Mesenchymal stem cell (in vitro differentiated cells and primary cell): ENCODE measurements at regions not wholly inside any gene's neighbourhood (a gene's known extent, or its start where the extent isn't known, plus 50 kb on each side); places are given as distances from the start of the nearest gene placed in this dataset.

Experiments
- DNase-seq: peaks from one replicate; pipeline ENCODE4 v3.0.0-alpha.2; 2013
- H2AFZ ChIP-seq: one replicate; pipeline ENCODE4 v1.6.1; 2013; ENCODE audit warnings: low read depth, mild to moderate bottlenecking, control low read depth, inconsistent platforms, low read length, moderate library complexity
- H2AK5ac ChIP-seq: 2 replicates; pipeline ENCODE4 v1.6.1; 2013; ENCODE audit warnings: low read length, moderate library complexity, mild to moderate bottlenecking, inconsistent platforms; ENCODE audit not compliant: severe bottlenecking
- H2BK120ac ChIP-seq: one replicate; pipeline ENCODE4 v1.6.1; 2013; ENCODE audit warnings: low read depth, mild to moderate bottlenecking, inconsistent platforms, low read length, moderate library complexity
- H2BK12ac ChIP-seq, 2 experiments: one replicate each; pipeline ENCODE4 v1.6.1; 2013; ENCODE audit warnings: inconsistent platforms in 2 of 2, low read length in 2 of 2, mild to moderate bottlenecking in 2 of 2, moderate library complexity in 2 of 2, control low read depth in 1 of 2
- H2BK15ac ChIP-seq: one replicate; pipeline ENCODE4 v1.6.1; 2013; ENCODE audit warnings: mild to moderate bottlenecking, low read depth, inconsistent platforms; ENCODE audit not compliant: poor library complexity, severe bottlenecking
- H2BK5ac ChIP-seq: 2 replicates; pipeline ENCODE4 v1.6.1; 2013; ENCODE audit warnings: low read depth, mild to moderate bottlenecking, low read length, control low read depth, inconsistent platforms; ENCODE audit not compliant: poor library complexity, severe bottlenecking
- H3K14ac ChIP-seq, 2 experiments: one replicate each; pipeline ENCODE4 v1.6.1; 2013; ENCODE audit warnings: inconsistent platforms in 2 of 2, low read length in 2 of 2, control low read depth in 1 of 2, mild to moderate bottlenecking in 1 of 2, moderate library complexity in 1 of 2
- H3K18ac ChIP-seq, 2 experiments: one replicate each; pipeline ENCODE4 v1.6.1; 2013; ENCODE audit warnings: inconsistent platforms in 2 of 2, low read length in 2 of 2, control low read depth in 1 of 2, low read depth in 1 of 2, mild to moderate bottlenecking in 1 of 2
- H3K23ac ChIP-seq, 2 experiments: one replicate each; pipeline ENCODE4 v1.6.1; 2013; ENCODE audit warnings: inconsistent platforms in 2 of 2, low read length in 2 of 2, mild to moderate bottlenecking in 2 of 2, moderate library complexity in 2 of 2, control low read depth in 1 of 2
- H3K27ac ChIP-seq: 2 replicates; pipeline ENCODE4 v1.5.1; 2013; ENCODE audit warnings: mild to moderate bottlenecking, moderate library complexity, low read length, control low read depth, inconsistent platforms; ENCODE audit not compliant: poor library complexity, severe bottlenecking
- H3K27me3 ChIP-seq, 2 experiments: 2 replicates each; pipeline versions ENCODE4 v1.6.1 to v1.7.0; 2013; ENCODE audit warnings: low read length in 2 of 2, mild to moderate bottlenecking in 2 of 2, moderate library complexity in 2 of 2, control low read depth in 1 of 2, inconsistent platforms in 1 of 2; ENCODE audit not compliant: control insufficient read depth in 1 of 2, insufficient read depth in 1 of 2
- H3K36me3 ChIP-seq, 2 experiments: 2 replicates each; pipeline versions ENCODE4 v1.6.1 to v1.7.0; 2013; ENCODE audit warnings: low read length in 2 of 2, control low read depth in 1 of 2, inconsistent platforms in 1 of 2, low read depth in 1 of 2, mild to moderate bottlenecking in 1 of 2; ENCODE audit not compliant: insufficient read depth in 2 of 2, control insufficient read depth in 1 of 2
- H3K4ac ChIP-seq, 2 experiments: one replicate each; pipeline ENCODE4 v1.6.1; 2013; ENCODE audit warnings: inconsistent platforms in 2 of 2, low read length in 2 of 2, mild to moderate bottlenecking in 2 of 2, moderate library complexity in 2 of 2, control low read depth in 1 of 2, low read depth in 1 of 2
- H3K4me1 ChIP-seq: 2 replicates; pipeline ENCODE4 v1.6.1; 2013; ENCODE audit warnings: low read depth, low read length, control low read depth; ENCODE audit not compliant: control insufficient read depth, insufficient read depth
- H3K4me2 ChIP-seq: 2 replicates; pipeline ENCODE4 v1.6.1; 2013; ENCODE audit warnings: low read length, mild to moderate bottlenecking, inconsistent platforms; ENCODE audit not compliant: poor library complexity, severe bottlenecking
- H3K4me3 ChIP-seq, 2 experiments: 2 replicates each; pipeline versions ENCODE4 v1.5.1 to v1.7.0; 2013; ENCODE audit warnings: low read length in 2 of 2, mild to moderate bottlenecking in 2 of 2, control low read depth in 1 of 2, low read depth in 1 of 2; ENCODE audit not compliant: insufficient read depth in 1 of 2
- H3K79me1 ChIP-seq: replicated peaks from 2 replicates; pipeline ENCODE4 v1.6.1; 2013; ENCODE audit warnings: mild to moderate bottlenecking, control low read depth, low read length, inconsistent platforms; ENCODE audit not compliant: poor library complexity, severe bottlenecking
- H3K9ac ChIP-seq: 2 replicates; pipeline ENCODE4 v1.7.0; 2013; ENCODE audit warnings: mild to moderate bottlenecking, low read length, moderate library complexity
- H3K9me3 ChIP-seq: 2 replicates; pipeline ENCODE4 v1.7.0; 2013; ENCODE audit warnings: mild to moderate bottlenecking, low read length; ENCODE audit not compliant: control insufficient read depth
- H4K8ac ChIP-seq: one replicate; pipeline ENCODE4 v1.6.1; 2013; ENCODE audit warnings: inconsistent platforms, mild to moderate bottlenecking, low read length, moderate library complexity
- H4K91ac ChIP-seq: one replicate; pipeline ENCODE4 v1.6.1; 2013; ENCODE audit warnings: mild to moderate bottlenecking, low read length, inconsistent platforms
- WGBS: methylation state at CpG from one replicate; pipeline ENCODE4 v1.1.7; 2013; ENCODE audit warnings: mixed read lengths; 5-methylcytosine and 5-hydroxymethylcytosine counted together

DNA sequence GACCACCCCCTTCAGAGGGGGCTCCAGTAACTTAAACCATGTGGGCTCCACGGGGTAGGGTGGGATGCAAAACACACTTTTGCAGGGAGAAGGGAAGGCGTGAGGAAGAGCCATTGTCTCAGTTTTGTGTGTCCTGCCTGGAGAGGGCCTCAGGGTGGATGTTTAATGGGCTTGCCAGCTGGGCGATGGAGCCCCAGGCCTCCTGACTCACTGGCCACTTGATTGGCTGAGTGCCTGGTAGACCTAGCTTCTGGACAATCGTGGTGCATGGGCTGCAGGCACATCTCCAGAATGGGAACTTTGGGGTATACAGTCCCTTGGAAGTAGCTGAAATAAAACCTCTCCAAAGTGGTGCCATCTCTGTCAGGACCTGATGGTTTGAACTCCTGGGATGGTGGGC is 118.3 kb upstream of the MRPS22 start:
- Histone ChIP-seq H4K8ac (no peak overlapping the region), H2BK120ac (no peak overlapping the region), H3K79me1 (no peaks in the 10 kb centered on the region), H3K4ac (no peak overlapping the region), H2BK5ac (no peak overlapping the region), H3K4me2 (no peak overlapping the region), H3K4me3 (no peak overlapping the region), H2BK15ac (no peak overlapping the region), H3K4me1 (peaks cover 8% of the 10 kb centered on the region), H3K14ac (no peak overlapping the region), H2AFZ (no peak overlapping the region), H3K23ac (no peak overlapping the region), H3K18ac (no peak overlapping the region), H2BK12ac (no peak overlapping the region), H3K27me3 (peaks cover 0 to 12% of the 10 kb centered on the region in 2 experiments), H4K91ac (no peak overlapping the region), H3K36me3 (no peaks in the 10 kb centered on the region), H3K9ac (no peak overlapping the region), H3K27ac (no peak overlapping the region), H3K9me3 (no peaks in the 10 kb centered on the region), H2AK5ac (no peak overlapping the region)
- WGBS = 52% methylated on average over 4 of the region's 4 CpGs
- no peak for DNase-seq

DNA sequence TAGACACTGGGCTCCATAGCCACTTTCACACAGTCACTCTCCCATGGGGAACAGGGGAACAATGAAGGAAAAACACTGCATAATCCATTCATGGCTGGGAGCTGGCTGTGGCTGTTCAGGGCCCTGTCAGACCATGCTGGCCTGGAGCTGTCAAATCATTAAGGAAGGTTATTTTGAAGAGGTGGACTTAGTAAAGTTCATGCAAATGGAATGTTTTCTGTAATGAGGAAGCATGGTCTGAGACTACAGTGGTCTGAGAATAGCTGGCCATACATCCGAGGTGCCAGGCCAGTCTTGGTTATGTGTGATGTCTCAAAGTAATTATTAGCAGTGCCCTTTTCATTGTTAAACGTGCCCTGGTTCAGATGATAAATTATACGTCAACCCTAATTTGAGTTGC is 117.1 kb upstream of the MRPS22 start:
- no peak overlapping the region for H2BK120ac ChIP-seq
- H3K18ac ChIP-seq = no peak overlapping the region
- H3K23ac ChIP-seq = no peak overlapping the region
- no peaks in the 10 kb centered on the region for H3K36me3 ChIP-seq
- WGBS = 61% methylated on average over 3 of the region's 3 CpGs
- H2BK12ac ChIP-seq = no peak overlapping the region
- no peak overlapping the region for H3K9ac ChIP-seq
- no peaks in the 10 kb centered on the region for H3K9me3 ChIP-seq
- no peak overlapping the region for H2AK5ac ChIP-seq
- no peak overlapping the region for H2BK15ac ChIP-seq
- DNase-seq = no peak
- H3K4me3 ChIP-seq = no peak overlapping the region
- no peak overlapping the region for H3K14ac ChIP-seq
- H2AFZ ChIP-seq = no peak overlapping the region
- no peak overlapping the region for H3K4me2 ChIP-seq
- H3K4ac ChIP-seq = no peak overlapping the region
- no peak overlapping the region for H4K91ac ChIP-seq
- peak overlapping the region; percentile 20 for H2BK5ac ChIP-seq
- no peak overlapping the region for H3K27ac ChIP-seq
- H3K27me3 ChIP-seq = peaks cover 0 to 8% of the 10 kb centered on the region in 2 experiments
- peaks cover 8% of the 10 kb centered on the region for H3K4me1 ChIP-seq
- H4K8ac ChIP-seq = no peak overlapping the region
- H3K79me1 ChIP-seq = no peaks in the 10 kb centered on the region

- H2AFZ ChIP-seq = no peak overlapping the region
- H3K79me1 ChIP-seq = no peaks in the 10 kb centered on the region
- H3K18ac ChIP-seq = no peak overlapping the region
- no peak overlapping the region for H4K91ac ChIP-seq
- peak overlapping the region; percentile 20 for H2BK5ac ChIP-seq
- H2BK120ac ChIP-seq = no peak overlapping the region
- no peak overlapping the region for H3K14ac ChIP-seq
- no peak overlapping the region for H2BK15ac ChIP-seq
- H3K36me3 ChIP-seq = no peaks in the 10 kb centered on the region
- H3K27ac ChIP-seq = no peak overlapping the region
- no peak overlapping the region for H2BK12ac ChIP-seq
- H3K4ac ChIP-seq = no peak overlapping the region
- H3K27me3 ChIP-seq = peaks cover 0 to 3% of the 10 kb centered on the region in 2 experiments
- H3K4me2 ChIP-seq = no peak overlapping the region
- H3K4me3 ChIP-seq = no peak overlapping the region
- no peak for DNase-seq
- 44% methylated on average over 1 of the region's 1 CpG for WGBS
- no peak overlapping the region for H2AK5ac ChIP-seq
- no peak overlapping the region for H4K8ac ChIP-seq
- H3K23ac ChIP-seq = no peak overlapping the region
- no peak overlapping the region for H3K9ac ChIP-seq
- H3K9me3 ChIP-seq = no peaks in the 10 kb centered on the region
- peaks cover 4% of the 10 kb centered on the region for H3K4me1 ChIP-seq
These were observed 116.7 kb upstream of the MRPS22 start for GRCh38 chr3:139227165-139227564.

GRCh38 chr3:139227827-139228226 is 116.0 kb upstream of the MRPS22 start:
- Histone ChIP-seq H3K9me3 (no peaks in the 10 kb centered on the region), H2BK5ac (no peak overlapping the region), H4K8ac (no peak overlapping the region), H2BK12ac (no peak overlapping the region), H3K4ac (no peak overlapping the region), H3K18ac (no peak overlapping the region), H3K23ac (no peak overlapping the region), H3K36me3 (no peaks in the 10 kb centered on the region), H2BK120ac (no peak overlapping the region), H3K4me1 (peaks cover 3% of the 10 kb centered on the region), H3K9ac (no peak overlapping the region), H3K79me1 (no peaks in the 10 kb centered on the region), H3K4me3 (no peak overlapping the region), H2AFZ (no peak overlapping the region), H3K27me3 (no peaks in the 10 kb centered on the region), H4K91ac (no peak overlapping the region), H3K4me2 (no peak overlapping the region), H2AK5ac (no peak overlapping the region), H2BK15ac (no peak overlapping the region), H3K14ac (no peak overlapping the region), H3K27ac (no peak overlapping the region)
- WGBS = 85% methylated on average over 4 of the region's 4 CpGs
- DNase-seq = no peak
